HCT116 (cell line): ENCODE measurements at regions not wholly inside any gene's neighbourhood (a gene's known extent, or its start where the extent isn't known, plus 50 kb on each side); places are given as distances from the start of the nearest gene placed in this dataset.
"Not testable (repeated sequence)": the region's sequence is repeated elsewhere in the genome, so short reads cannot be mapped to it uniquely, and the experiment has no call there.

Source experiments
- ATAC-seq: fragments of 200-7000 bp; cut with Tn5 transposase; 2 replicates; pipeline ENCODE4 v1.9.1; 2020; ENCODE audit warnings: mild to moderate bottlenecking, moderate library complexity
- BruUV-seq: library from RNA; stranded (reverse); fragments of 400-500 nt; replicated peaks from 2 replicates; lab custom pipeline; 2021; lab: Mats Ljungman, UMichigan
- CTCF ChIA-PET: fragments of 300-600 bp; sonication (Branson Sonifier 250); formaldehyde crosslinking; loops from one replicate; lab custom pipeline; 2021; ENCODE audit warnings: antibody characterized with exemption; lab: Charles Lee
- POLR2A ChIA-PET: fragments of 300-600, 350-600 bp; sonication (Branson Sonifier 250); formaldehyde crosslinking; loops from one replicate; lab custom pipeline; 2021; ENCODE audit warnings: antibody characterized with exemption; lab: Charles Lee
- RAD21 ChIA-PET, 2 experiments: fragments of 300-600 bp; sonication (Branson Sonifier 250); formaldehyde crosslinking; loops; one replicate each; lab custom pipeline; 2023; ENCODE audit warnings: low total read pairs in 2 of 2; ENCODE audit not compliant: uncharacterized antibody in 2 of 2, unreplicated experiment in 2 of 2, low non-redundant PET in 1 of 2; lab: Charles Lee
- DNase-seq: peaks from one replicate; pipeline ENCODE4 v3.0.0-alpha.2; 2010; ENCODE audit warnings: low read depth, low spot score
- H2AFZ ChIP-seq: fragments of 200-600 bp; shearing (Covaris generic), sonication (generic); 2 replicates; pipeline ENCODE4 v1.6.1; 2017; ENCODE audit warnings: low read depth, mixed run types, mixed read lengths, antibody characterized with exemption, low read length; ENCODE audit not compliant: poor library complexity, severe bottlenecking
- H3K27ac ChIP-seq: 2 replicates; pipeline ENCODE4 v1.5.1; 2012; ENCODE audit warnings: low read depth, low read length
- H3K27me3 ChIP-seq: fragments of 200-600 bp; sonication (generic); 2 replicates; pipeline ENCODE4 v1.6.1; 2016; ENCODE audit warnings: mixed run types, low read length, mixed read lengths; ENCODE audit not compliant: insufficient read depth
- H3K36me3 ChIP-seq, 2 experiments: fragments of 200-500 bp in 1 of 2; fragments of 200-600 bp in 1 of 2; sonication (Bioruptor generic) in 1 of 2; sonication (generic) in 1 of 2; 2 replicates each; pipeline versions ENCODE4 v1.5.1 to v1.6.1; 2014 to 2016; ENCODE audit warnings: low read length in 2 of 2, inconsistent platforms in 1 of 2, mixed read lengths in 1 of 2, mixed run types in 1 of 2; ENCODE audit not compliant: insufficient read depth in 2 of 2, control insufficient read depth in 1 of 2
- H3K4me1 ChIP-seq, 2 experiments: fragments of 200-600 bp in 1 of 2; sonication (generic) in 1 of 2; 2 replicates each; pipeline versions ENCODE4 v1.5.1 to v1.6.1; 2012 to 2017; ENCODE audit warnings: low read length in 2 of 2, inconsistent platforms in 1 of 2, mild to moderate bottlenecking in 1 of 2, mixed read lengths in 1 of 2, mixed run types in 1 of 2, moderate library complexity in 1 of 2; ENCODE audit not compliant: insufficient read depth in 2 of 2, control insufficient read depth in 1 of 2
- H3K4me2 ChIP-seq: fragments of 200-600 bp; sonication (generic); 2 replicates; pipeline ENCODE4 v1.6.1; 2017; ENCODE audit warnings: mixed run types, low read length, mixed read lengths
- H3K4me3 ChIP-seq, 2 experiments: fragments of 200-600 bp in 1 of 2; sonication (generic) in 1 of 2; replicated peaks in 1 of 2; 2 replicates each; pipeline ENCODE4 v1.5.1; 2011 to 2016; ENCODE audit warnings: low read length in 2 of 2, control low read depth in 1 of 2, low read depth in 1 of 2, mild to moderate bottlenecking in 1 of 2, mixed read lengths in 1 of 2, mixed run types in 1 of 2
- H3K79me2 ChIP-seq: fragments of 200-600 bp; sonication (generic); 2 replicates; pipeline ENCODE4 v1.6.1; 2017; ENCODE audit warnings: mild to moderate bottlenecking, mixed run types, low read length, moderate library complexity, mixed read lengths; ENCODE audit not compliant: insufficient read depth
- H3K9ac ChIP-seq: fragments of 200-600 bp; sonication (generic); 2 replicates; pipeline ENCODE4 v1.6.1; 2016; ENCODE audit warnings: low read length, mixed read lengths
- H3K9me2 ChIP-seq: fragments of 200-600 bp; sonication (generic), shearing (Covaris generic); 2 replicates; pipeline ENCODE4 v1.6.1; 2017; ENCODE audit warnings: mixed run types, mild to moderate bottlenecking, moderate library complexity; ENCODE audit not compliant: insufficient read depth
- H3K9me3 ChIP-seq, 2 experiments: fragments of 200-500 bp in 1 of 2; fragments of 200-600 bp in 1 of 2; sonication (Bioruptor generic) in 1 of 2; sonication (generic) in 1 of 2; 2 replicates each; pipeline ENCODE4 v1.6.1; 2014 to 2017; ENCODE audit warnings: low read length in 2 of 2, mixed read lengths in 2 of 2, inconsistent platforms in 1 of 2, low read depth in 1 of 2, mild to moderate bottlenecking in 1 of 2, mixed run types in 1 of 2, moderate library complexity in 1 of 2; ENCODE audit not compliant: control insufficient read depth in 1 of 2, insufficient read depth in 1 of 2
- H4K20me1 ChIP-seq: fragments of 200-600 bp; sonication (generic), shearing (Covaris generic); 2 replicates; pipeline ENCODE4 v1.6.1; 2017; ENCODE audit warnings: mixed run types, mild to moderate bottlenecking, moderate library complexity; ENCODE audit not compliant: insufficient read depth
- ATF3 ChIP-seq: IDR thresholded peaks from 2 replicates; pipeline ENCODE4 v1.6.1; 2012
- CEBPB ChIP-seq: IDR thresholded peaks from 2 replicates; pipeline ENCODE4 v1.6.1; 2012; ENCODE audit warnings: low read depth
- CTCF ChIP-seq, 3 experiments: fragments of 200-600 bp in 1 of 3; sonication (generic) in 1 of 3; IDR thresholded peaks in 2 of 3; conservative IDR thresholded peaks in 1 of 3; 2 replicates each; pipeline ENCODE4 v1.5.1; 2012 to 2017; ENCODE audit warnings: low read depth in 2 of 3, low read length in 2 of 3, antibody characterized with exemption in 1 of 3, borderline replicate concordance in 1 of 3, control low read depth in 1 of 3, mild to moderate bottlenecking in 1 of 3, mixed read lengths in 1 of 3, mixed run types in 1 of 3, moderate library complexity in 1 of 3; ENCODE audit not compliant: insufficient read depth in 1 of 3
- EGR1 ChIP-seq: IDR thresholded peaks from 2 replicates; pipeline ENCODE4 v1.6.1; 2012; ENCODE audit warnings: low read depth
- EZH2 ChIP-seq: fragments of 200-600 bp; sonication (generic); IDR thresholded peaks from 2 replicates; pipeline ENCODE4 v1.6.1; 2017; ENCODE audit warnings: antibody characterized with exemption, mixed run types
- EZH2phosphoT487 ChIP-seq: fragments of 200-600 bp; IDR thresholded peaks from 2 replicates; pipeline ENCODE4 v1.6.1; 2018; ENCODE audit warnings: antibody characterized with exemption, borderline replicate concordance
- MAX ChIP-seq: IDR thresholded peaks from 2 replicates; pipeline ENCODE4 v1.6.1; 2012
- POLR2A ChIP-seq: IDR thresholded peaks from 2 replicates; pipeline ENCODE4 v1.7.0; 2011; ENCODE audit warnings: borderline replicate concordance; ENCODE audit not compliant: insufficient read depth, insufficient read length; ENCODE audit errors: extremely low read depth
- POLR2AphosphoS5 ChIP-seq: IDR thresholded peaks from 2 replicates; pipeline ENCODE4 v1.6.1; 2011; ENCODE audit warnings: mild to moderate bottlenecking, low read depth, low read length, moderate library complexity
- RAD21 ChIP-seq: IDR thresholded peaks from 2 replicates; pipeline ENCODE4 v1.6.1; 2012; ENCODE audit warnings: low read depth, mild to moderate bottlenecking
- SIN3A ChIP-seq: IDR thresholded peaks from 2 replicates; pipeline ENCODE4 v1.6.1; 2012; ENCODE audit warnings: low read depth
- SP1 ChIP-seq: IDR thresholded peaks from 2 replicates; pipeline ENCODE4 v1.6.1; 2012; ENCODE audit warnings: low read depth
- SRF ChIP-seq: IDR thresholded peaks from 2 replicates; pipeline ENCODE4 v1.6.1; 2012; ENCODE audit warnings: low read depth
- YY1 ChIP-seq: IDR thresholded peaks from 2 replicates; pipeline ENCODE4 v1.6.1; 2011; ENCODE audit warnings: low read length, low read depth, moderate library complexity, mild to moderate bottlenecking; ENCODE audit not compliant: insufficient replicate concordance; ENCODE audit errors: extremely low read depth
- ZNF274 ChIP-seq: fragments of 200-500 bp; sonication (Bioruptor generic); IDR thresholded peaks from 2 replicates; pipeline ENCODE4 v1.6.1; 2014; ENCODE audit warnings: mild to moderate bottlenecking, low read depth, low read length, inconsistent platforms
- intact Hi-C: fragments of 100-400 bp; cut with micrococcal nuclease; formaldehyde crosslinking; loops from 2 replicates; pipeline ENCODE4 v1.10.0; 2022

GRCh38 chr4:8674311-8674885 lies 81.8 kb downstream of the CPZ start:
- intact Hi-C loops, result no loop called here
- Histone ChIP-seq H3K79me2 (no peaks in the 10 kb centered on the region), H3K4me3 (no peak overlapping the region), H3K27me3 (peaks cover 65% of the 10 kb centered on the region), H3K36me3 (no peaks in the 10 kb centered on the region), H3K4me1 (no peaks in the 10 kb centered on the region), H3K9me3 (no peaks in the 10 kb centered on the region), H3K4me2 (no peak overlapping the region), H3K27ac (no peak overlapping the region), H2AFZ (no peak overlapping the region), H4K20me1 (no peaks in the 10 kb centered on the region), H3K9me2 (no peaks in the 10 kb centered on the region), H3K9ac (no peak overlapping the region)
- POLR2A ChIA-PET, result no interaction called here
- TF ChIP-seq MAX (no peak), SIN3A (no peak), ZNF274 (no peak), ATF3 (no peak), CTCF (IDR thresholded peaks at IDR 0.05 in 2 of 3, conservative IDR thresholded peaks at IDR 0.05 in 1 of 3; ENCODE audit: borderline replicate concordance in 1 of 3, insufficient read depth in 1 of 3, low read depth in 2 of 3, low read length in 2 of 3) (no peak), YY1 (no peak), SP1 (no peak), EZH2 (no peak), RAD21 (no peak), SRF (no peak), EZH2phosphoT487 (no peak), POLR2AphosphoS5 (no peak), EGR1 (no peak), POLR2A (no peak), CEBPB (no peak)
- RAD21 ChIA-PET, result no interaction called here
- no TSS peak for BruUV-seq
- ATAC-seq, result no peak
- DNase-seq, result no peak
- CTCF ChIA-PET, result no interaction called here

- H4K20me1 ChIP-seq, H3K4me2 ChIP-seq, POLR2A ChIA-PET, RAD21 ChIA-PET, intact Hi-C loops, H3K4me1 ChIP-seq, CTCF ChIA-PET, H3K9me2 ChIP-seq, H3K9ac ChIP-seq, H2AFZ ChIP-seq, DNase-seq, H3K27ac ChIP-seq, H3K36me3 ChIP-seq, H3K9me3 ChIP-seq, H3K4me3 ChIP-seq, H3K79me2 ChIP-seq, BruUV-seq, ATAC-seq: not testable (repeated sequence)
- peaks cover 72% of the 10 kb centered on the region for H3K27me3 ChIP-seq
Observed at GRCh38 chr4:8673106-8673505, 80.5 kb downstream of the CPZ start.
